GM04504 (cell line): ENCODE measurements at regions not wholly inside any gene's neighbourhood (a gene's known extent, or its start where the extent isn't known, plus 50 kb on each side); places are given as distances from the start of the nearest gene placed in this dataset.

Experiments
- DNase-seq: peaks from one replicate; pipeline ENCODE4 v3.0.0-alpha.2; 2012; ENCODE audit warnings: low read depth

- DNase-seq = no peak
These were observed 134.5 kb downstream of the BAMBI start for GRCh38 chr10:28811639-28812349.

DNA sequence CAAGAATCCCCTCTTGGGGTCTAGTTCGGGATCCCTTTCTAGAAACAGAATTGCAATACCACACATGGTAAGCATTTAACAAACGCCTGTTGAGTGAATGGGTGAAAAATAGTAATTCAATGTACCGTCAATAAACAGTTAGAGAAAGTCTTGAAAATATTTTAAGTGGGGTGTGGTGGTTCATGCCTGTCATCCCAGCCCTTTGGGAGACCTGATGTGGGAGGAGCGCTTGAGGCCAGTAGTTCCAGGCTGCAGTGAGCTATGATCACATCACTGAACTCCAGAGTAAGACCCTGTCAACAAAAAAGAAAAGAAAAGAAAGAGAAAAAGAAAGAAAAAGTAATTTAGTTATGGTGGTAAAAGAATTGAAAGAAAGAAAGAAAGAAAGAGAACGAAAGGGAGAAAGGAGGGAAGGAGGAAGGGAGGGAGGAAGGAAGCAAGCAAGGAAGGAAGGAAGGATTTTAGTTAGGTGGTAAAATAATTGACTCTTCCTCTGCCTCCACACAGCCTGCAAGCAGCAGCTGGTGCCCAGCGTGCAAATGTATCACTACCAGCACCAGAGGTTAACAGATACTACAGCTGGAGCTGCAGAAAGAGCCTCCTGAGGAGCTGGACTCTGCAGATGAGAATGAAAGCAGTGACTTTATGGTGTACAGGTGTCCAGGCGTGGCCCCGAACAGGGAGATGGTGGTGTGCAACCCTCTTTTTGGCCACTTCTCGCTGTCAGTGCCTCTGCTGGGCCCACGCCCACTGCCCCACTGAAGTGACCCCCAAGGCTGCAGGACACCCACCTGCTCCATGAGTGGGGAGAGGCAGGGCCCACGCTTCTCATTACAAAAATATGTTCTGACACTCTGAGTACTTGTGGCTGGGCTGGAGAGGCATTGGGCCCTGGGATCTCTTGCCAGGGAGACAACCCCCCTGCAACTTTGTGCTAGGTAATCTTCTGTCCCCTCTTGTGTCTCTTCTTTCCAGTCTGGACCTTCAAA, 135.4 kb downstream of the BAMBI start:
- DNase-seq = no peak

DNA sequence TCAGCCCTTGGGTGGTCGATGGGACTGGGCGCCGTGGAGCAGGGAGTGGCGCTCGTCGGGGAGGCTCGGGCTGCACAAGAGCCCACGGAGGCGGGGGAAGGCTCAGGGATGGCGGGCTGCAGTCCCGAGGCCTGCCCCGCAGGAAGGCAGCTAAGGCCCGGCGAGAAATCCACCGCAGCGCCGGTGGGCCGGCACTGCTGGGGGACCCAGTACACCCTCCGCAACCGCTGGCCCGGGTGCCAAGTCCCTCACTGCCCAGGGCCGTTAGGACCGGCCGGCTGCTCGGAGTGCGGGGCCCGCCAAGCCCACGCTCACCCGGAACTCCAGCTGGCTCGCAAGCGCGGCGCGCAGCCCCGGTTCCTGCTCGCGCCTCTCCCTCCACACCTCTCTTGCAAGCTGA, 138.4 kb downstream of the BAMBI start:
- DNase-seq = no peak

DNA sequence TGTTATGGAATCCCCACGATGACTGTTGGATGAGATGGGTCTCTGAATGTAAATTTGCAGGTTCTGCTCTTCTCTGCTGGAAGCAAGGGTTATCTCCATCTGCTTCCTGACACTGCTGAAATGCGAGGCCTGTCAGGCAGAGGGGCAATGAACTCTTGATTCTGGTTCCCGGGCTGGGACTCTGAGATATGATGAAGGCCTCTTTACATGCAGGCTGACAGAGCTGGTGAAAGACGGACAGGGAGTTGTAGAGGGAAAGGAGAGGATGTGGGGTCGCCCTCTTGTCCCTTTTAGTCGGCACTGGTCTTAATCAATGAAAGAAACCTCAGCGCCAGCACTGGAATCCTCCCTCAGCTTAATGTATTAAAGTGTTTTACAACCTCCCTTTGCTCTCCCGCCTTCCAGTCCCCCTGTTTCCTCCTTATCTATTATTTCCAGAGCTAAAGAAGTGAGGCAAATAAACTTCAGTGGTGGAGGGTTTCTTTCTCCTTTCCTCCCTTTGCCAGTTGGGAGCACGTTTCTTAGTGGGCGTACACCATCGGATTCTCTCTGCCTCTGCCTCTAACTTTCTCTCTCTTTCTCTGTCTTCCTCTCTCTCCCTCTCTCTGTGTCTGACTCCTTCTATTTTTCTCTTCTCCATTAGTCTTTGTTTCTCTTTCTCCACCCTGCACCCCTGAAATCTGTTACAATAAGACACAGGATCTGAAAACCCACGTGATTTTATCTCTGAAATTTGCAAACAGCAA, 145.6 kb downstream of the BAMBI start:
- DNase-seq = no peak

DNA sequence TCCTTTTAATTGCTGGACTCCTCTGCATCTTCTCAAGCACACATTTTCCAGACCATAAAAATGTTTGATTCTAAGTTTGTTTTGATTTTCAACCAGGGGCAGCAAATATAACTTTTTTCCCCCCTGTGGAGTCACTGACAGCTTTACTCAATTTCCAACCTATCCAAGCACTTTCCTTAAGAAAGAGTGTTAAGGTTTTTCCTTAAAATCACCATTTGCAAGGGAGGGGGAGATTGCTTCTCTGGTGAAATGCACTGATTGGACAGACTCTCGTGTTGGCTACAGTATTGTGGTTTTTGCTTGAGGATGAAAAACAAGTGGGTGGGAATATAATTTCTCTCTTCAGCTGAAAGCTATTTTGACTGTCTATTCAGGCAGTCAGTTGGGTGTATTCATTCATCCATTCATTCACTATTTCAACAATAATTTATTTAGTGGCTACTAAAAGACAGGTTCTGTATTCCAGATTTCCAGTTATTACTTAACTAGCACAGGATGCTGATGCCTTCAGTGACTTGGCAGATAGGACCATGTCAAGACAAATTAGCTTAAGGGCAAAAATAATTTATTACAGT, 146.3 kb downstream of the BAMBI start:
- DNase-seq = no peak

DNA sequence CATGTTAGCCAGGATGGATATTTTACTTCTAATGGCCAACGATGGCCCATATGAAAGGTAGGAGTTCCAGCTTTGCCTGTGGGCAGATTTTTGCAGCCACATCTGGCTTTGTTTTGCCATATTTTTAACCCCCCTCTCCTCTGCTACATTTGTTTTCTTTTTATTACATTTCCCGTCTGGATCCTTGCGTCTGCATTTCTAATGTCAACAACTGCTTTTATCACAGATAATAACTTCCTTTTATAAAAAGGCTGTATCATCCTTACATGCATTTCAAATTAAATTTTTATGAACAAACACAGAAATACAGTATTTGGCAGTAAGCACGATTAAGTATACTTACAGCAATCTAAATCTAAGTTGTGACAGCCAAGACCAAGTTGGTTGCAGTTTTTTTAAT, 156.0 kb downstream of the BAMBI start:
- DNase-seq = no peak

DNA sequence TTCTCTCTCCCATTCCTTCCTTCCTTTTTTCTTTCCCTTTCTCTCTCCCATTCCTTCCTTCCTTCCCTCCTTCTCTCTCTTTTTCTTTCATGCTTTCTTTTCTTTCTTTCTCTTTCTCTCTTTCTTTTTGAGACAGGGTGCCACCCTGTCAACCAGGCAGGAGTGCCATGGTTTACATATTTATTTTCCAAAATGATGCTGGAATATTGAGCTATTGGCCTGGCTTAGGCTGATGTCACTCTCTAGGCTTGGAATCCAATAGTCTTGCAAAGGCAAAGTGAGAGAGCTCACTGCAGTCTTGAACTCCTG, 159.1 kb downstream of the BAMBI start:
- no peak for DNase-seq

DNA sequence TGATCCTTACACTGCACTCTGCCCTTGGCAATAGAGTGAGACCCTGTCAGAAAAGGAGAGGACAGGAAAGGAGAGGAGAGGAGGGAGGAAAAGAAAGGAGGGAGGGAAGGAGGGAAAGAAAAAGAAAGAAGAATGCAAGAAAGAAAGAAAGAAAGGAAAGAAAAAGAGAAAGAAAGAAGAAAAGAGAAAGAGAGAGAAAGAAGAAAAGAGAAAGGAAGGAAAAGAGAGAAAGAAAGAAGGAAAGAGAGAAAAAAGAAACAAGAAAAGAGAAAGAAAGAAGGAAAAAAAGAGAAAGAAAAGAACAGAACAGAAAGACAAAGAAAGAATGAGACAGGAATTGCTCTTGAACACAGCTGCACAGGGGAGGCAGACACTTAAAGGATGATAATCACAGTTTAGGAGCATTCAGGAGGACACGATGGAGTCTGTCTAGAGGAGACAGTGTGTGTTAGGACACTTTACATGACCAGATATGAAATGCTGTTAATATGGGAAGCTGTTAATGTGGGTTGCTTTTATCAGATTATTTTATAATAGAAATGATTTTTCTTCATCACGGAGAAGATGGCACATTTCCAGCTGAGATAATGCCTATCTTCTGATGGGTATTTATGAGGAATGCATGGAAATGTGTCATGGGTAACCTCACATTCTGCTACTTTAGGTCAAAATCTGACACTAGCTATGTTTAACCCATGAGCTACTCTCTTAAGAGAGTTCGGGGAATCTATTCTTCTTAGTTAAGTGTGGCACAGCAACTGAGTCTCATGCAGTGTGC, 160.5 kb downstream of the BAMBI start:
- no peak for DNase-seq

- no peak for DNase-seq
These were observed 161.6 kb downstream of the BAMBI start for GRCh38 chr10:28838908-28839307.

GRCh38 chr10:28839600-28840007, 162.3 kb downstream of the BAMBI start:
- DNase-seq = no peak

- DNase-seq = no peak
These were observed 162.9 kb downstream of the BAMBI start for GRCh38 chr10:28840202-28840601.

- DNase-seq = no peak
These were observed 163.7 kb downstream of the BAMBI start for GRCh38 chr10:28840971-28841370.

GRCh38 chr10:28841625-28842024, 164.3 kb downstream of the BAMBI start:
- DNase-seq = peak; percentile 31

DNA sequence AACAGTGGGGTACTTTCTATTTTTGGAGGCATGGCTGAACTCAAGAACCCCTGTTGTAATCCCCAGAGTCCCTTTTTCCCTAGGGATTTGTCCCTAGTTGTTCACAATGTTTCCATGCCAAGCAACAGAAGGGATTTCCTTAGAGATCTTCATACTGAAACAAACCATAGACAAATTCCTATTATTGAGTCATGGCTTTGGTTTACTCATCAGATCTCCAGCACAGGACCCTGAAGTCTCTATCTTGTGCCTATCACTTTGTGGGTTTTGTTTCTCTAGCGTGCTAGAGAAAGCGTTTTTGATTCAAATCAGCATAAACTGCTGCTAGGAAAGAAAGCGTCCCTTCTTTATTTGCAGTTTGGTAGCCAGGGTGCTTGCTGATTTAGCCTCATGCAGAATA, 165.0 kb downstream of the BAMBI start:
- DNase-seq = peak; percentile 50

DNA sequence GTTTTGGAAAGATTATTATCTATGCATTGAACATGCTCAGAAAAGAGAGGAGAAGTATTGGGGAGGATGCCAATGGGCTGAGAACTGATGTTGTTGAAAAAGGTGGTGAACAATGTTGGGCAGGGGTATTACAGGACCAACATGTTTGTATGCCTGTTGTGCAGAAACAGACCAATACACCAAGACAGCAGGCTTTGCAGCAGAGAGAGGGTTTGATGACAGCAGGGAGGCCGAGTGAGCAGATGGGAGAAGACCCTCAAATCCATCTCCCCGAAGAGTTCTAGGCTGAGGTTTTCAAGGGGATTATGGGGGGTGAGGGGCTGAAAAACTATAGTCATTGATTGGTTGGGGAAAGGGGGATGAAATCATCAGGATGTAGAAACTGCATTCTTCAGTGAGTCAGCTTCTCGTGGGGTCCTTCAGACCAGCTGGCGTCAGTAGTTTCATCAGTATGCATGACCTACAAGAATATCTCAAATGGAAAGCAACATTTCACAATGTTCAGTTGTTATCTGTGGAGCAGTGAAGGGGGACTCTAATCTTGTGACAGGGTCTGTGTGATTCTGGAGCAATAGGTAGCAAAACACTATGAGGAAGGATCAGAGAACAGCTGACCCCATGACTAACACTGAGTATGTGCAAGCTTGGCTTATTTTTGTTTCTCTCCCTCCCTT, 167.8 kb downstream of the BAMBI start:
- DNase-seq = no peak

DNA sequence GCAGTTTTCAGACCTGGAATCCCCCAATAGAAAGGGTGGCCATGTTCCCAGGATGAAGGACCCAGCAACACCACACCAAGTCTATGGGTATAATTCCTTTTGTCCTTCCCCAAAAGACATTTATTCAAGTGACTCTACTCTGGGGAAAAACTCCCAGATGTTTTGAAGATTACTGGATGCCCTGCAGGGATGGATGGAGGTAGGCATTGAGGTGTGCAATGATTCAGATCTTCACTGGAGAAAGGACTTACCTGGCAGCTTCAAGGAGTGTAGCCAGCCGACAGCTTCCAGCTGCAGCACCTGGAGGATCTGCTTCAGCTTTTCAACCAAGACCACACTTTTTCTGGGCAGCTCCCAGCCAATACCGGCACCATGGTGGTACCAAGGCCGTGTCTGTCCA, 172.0 kb downstream of the BAMBI start:
- DNase-seq = no peak

DNA sequence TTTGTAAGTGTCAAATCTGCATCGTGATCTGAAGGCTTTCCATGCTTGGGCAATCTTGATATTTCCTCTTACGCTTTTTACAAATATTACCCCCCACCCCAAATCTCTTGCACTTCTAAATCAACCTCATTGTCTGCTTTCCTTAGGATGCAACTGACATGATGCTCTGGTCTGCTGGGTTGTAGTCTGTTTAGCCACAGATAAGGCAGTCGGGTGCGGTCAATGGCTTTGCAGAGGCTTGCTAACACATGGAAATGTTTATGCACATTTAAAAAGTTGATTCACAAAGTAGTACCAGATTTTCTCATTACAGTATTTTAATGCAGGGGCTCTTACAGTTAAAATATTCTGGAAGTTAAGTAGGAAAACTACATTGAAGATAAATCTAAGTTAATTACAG, 172.5 kb downstream of the BAMBI start:
- no peak for DNase-seq

DNA sequence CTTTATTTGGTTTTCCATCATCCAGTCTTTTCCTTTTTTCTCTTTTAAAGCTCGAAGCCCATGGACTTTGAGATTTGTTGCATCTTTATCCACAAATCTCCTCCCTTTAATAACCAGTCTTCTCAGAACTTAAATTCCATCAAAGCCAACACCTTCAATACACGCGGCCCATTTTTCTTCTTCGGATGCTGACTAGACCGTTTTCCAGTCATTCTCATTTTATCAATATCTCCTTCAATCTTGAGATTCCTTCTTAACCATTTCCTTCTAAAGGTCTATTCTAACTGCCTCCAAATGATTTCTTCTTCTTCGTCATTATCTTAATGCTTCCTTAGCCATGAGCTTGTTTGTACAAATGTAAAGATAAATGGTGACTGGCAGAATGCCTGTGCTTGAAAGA, 173.5 kb downstream of the BAMBI start:
- no peak for DNase-seq

GRCh38 chr10:28853195-28853594, 175.9 kb downstream of the BAMBI start:
- DNase-seq = no peak

- DNase-seq = no peak
These were observed 179.8 kb downstream of the BAMBI start for GRCh38 chr10:28857164-28857563.

GRCh38 chr10:28858646-28859045, 181.3 kb downstream of the BAMBI start:
- no peak for DNase-seq
